Panc1 (cell line): ENCODE measurements at regions not wholly inside any gene's neighbourhood (a gene's known extent, or its start where the extent isn't known, plus 50 kb on each side); places are given as distances from the start of the nearest gene placed in this dataset.

Experiments used
- ATAC-seq: fragments of 200-7000 bp; cut with Tn5 transposase; 2 replicates; pipeline ENCODE4 v1.9.1; 2020; ENCODE audit warnings: mild to moderate bottlenecking, moderate library complexity
- BruUV-seq: library from RNA; stranded (reverse); fragments of 400-500 nt; replicated peaks from 2 replicates; lab custom pipeline; 2021; lab: Mats Ljungman, UMichigan
- CTCF ChIA-PET: fragments of 300-600 bp; sonication (Branson Sonifier 250); formaldehyde crosslinking; loops from one replicate; lab custom pipeline; 2022; ENCODE audit warnings: antibody characterized with exemption; lab: Charles Lee
- POLR2A ChIA-PET: fragments of 300-600 bp; sonication (Branson Sonifier 250); formaldehyde crosslinking; loops from one replicate; lab custom pipeline; 2022; ENCODE audit warnings: antibody characterized with exemption; lab: Charles Lee
- DNase-seq: peaks from one replicate; pipeline ENCODE4 v3.0.0-alpha.2; 2010; ENCODE audit warnings: low read depth, low spot score
- H3K27ac ChIP-seq: 2 replicates; pipeline ENCODE4 v1.5.1; 2011; ENCODE audit warnings: mild to moderate bottlenecking, low read length, inconsistent platforms
- H3K27me3 ChIP-seq: fragments of 200-500 bp; sonication (Bioruptor generic); 2 replicates; pipeline ENCODE4 v1.6.0; 2014; ENCODE audit warnings: low read length, inconsistent platforms; ENCODE audit not compliant: control insufficient read depth, insufficient read depth
- H3K36me3 ChIP-seq: fragments of 200-500 bp; sonication (Bioruptor generic); 2 replicates; pipeline ENCODE4 v1.5.1; 2014; ENCODE audit warnings: inconsistent platforms, mild to moderate bottlenecking, low read length, moderate library complexity; ENCODE audit not compliant: control insufficient read depth, insufficient read depth
- H3K4me1 ChIP-seq: 2 replicates; pipeline ENCODE4 v1.5.1; 2011; ENCODE audit warnings: inconsistent platforms, mild to moderate bottlenecking, low read length, moderate library complexity; ENCODE audit not compliant: control insufficient read depth, insufficient read depth
- H3K4me3 ChIP-seq, 2 experiments: 2 replicates each; pipeline ENCODE4 v1.5.1; 2011 to 2012; ENCODE audit warnings: low read depth in 2 of 2, low read length in 2 of 2, mild to moderate bottlenecking in 2 of 2, inconsistent platforms in 1 of 2, moderate library complexity in 1 of 2
- H3K9me3 ChIP-seq: fragments of 200-500 bp; sonication (Bioruptor generic); 2 replicates; pipeline ENCODE4 v1.5.1; 2014; ENCODE audit warnings: low read depth, mild to moderate bottlenecking, inconsistent platforms, low read length, moderate library complexity; ENCODE audit not compliant: control insufficient read depth, insufficient read depth
- POLR2AphosphoS5 ChIP-seq: IDR thresholded peaks from 2 replicates; pipeline ENCODE4 v1.6.1; 2012; ENCODE audit warnings: mild to moderate bottlenecking, low read depth, low read length, moderate library complexity
- SIN3A ChIP-seq: IDR thresholded peaks from 2 replicates; pipeline ENCODE4 v1.6.1; 2012; ENCODE audit warnings: low read depth, mild to moderate bottlenecking, low read length, moderate library complexity, borderline replicate concordance; ENCODE audit not compliant: insufficient read depth
- TCF7L2 ChIP-seq: IDR thresholded peaks from 2 replicates; pipeline ENCODE4 v1.6.1; 2011; ENCODE audit warnings: mild to moderate bottlenecking, low read depth, low read length, inconsistent platforms
- in situ Hi-C: cut with HindIII; loops from 2 replicates; pipeline ENCODE4 v1.10.0; 2016; ENCODE audit warnings: low sequenced_read_pairs, low pct_unique_long_range_greater_than_20kb
- intact Hi-C: fragments of 100-400 bp; cut with micrococcal nuclease; formaldehyde crosslinking; loops from one replicate; pipeline ENCODE4 v1.10.0; 2022; ENCODE audit not compliant: unreplicated experiment
- TF ChIP-seq, protein P1 (sequence below), 2 experiments: IDR thresholded peaks; 2 replicates each; pipeline ENCODE4 v1.6.1; 2011 to 2012; ENCODE audit warnings: low read depth in 2 of 2, control low read depth in 1 of 2, low read length in 1 of 2, mild to moderate bottlenecking in 1 of 2, moderate library complexity in 1 of 2; ENCODE audit not compliant: insufficient read depth in 1 of 2
- TF ChIP-seq, protein P2 (sequence below): fragments of 450-650 bp; IDR thresholded peaks from 2 replicates; pipeline ENCODE4 v1.5.1; 2017; ENCODE audit warnings: mild to moderate bottlenecking

DNA sequence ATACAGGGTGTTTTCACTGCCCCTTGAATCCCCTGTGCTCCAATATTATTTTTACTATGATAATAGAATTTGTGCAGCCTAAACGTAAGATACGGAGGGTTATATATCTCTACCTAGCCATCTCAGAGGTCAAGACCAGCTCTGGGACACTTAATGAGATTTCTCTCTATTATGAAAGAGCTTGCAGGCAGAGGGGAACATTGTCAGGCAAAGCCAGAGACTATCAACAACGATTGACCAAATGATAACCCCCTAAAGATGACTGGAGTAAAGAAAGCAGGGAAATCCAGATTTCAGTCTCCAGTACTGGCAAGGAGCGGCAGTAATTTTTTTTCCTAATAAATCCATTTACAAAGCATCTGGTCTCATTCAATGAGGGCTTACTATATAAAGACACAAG lies 59.8 kb upstream of the LPAR1 start:
- in situ Hi-C loops (no loop called here), intact Hi-C loops (no loop called here)
- ATAC-seq: no peak
- no peaks in the 10 kb centered on the region for H3K27me3 ChIP-seq
- ChIA-PET CTCF (no interaction called here), POLR2A (no interaction called here)
- H3K36me3 ChIP-seq: no peaks in the 10 kb centered on the region
- no peak for DNase-seq
- no peaks in the 10 kb centered on the region for H3K9me3 ChIP-seq
- H3K4me1 ChIP-seq: no peaks in the 10 kb centered on the region
- no peak for TF ChIP-seq SIN3A
- TF ChIP-seq, protein P1, sequence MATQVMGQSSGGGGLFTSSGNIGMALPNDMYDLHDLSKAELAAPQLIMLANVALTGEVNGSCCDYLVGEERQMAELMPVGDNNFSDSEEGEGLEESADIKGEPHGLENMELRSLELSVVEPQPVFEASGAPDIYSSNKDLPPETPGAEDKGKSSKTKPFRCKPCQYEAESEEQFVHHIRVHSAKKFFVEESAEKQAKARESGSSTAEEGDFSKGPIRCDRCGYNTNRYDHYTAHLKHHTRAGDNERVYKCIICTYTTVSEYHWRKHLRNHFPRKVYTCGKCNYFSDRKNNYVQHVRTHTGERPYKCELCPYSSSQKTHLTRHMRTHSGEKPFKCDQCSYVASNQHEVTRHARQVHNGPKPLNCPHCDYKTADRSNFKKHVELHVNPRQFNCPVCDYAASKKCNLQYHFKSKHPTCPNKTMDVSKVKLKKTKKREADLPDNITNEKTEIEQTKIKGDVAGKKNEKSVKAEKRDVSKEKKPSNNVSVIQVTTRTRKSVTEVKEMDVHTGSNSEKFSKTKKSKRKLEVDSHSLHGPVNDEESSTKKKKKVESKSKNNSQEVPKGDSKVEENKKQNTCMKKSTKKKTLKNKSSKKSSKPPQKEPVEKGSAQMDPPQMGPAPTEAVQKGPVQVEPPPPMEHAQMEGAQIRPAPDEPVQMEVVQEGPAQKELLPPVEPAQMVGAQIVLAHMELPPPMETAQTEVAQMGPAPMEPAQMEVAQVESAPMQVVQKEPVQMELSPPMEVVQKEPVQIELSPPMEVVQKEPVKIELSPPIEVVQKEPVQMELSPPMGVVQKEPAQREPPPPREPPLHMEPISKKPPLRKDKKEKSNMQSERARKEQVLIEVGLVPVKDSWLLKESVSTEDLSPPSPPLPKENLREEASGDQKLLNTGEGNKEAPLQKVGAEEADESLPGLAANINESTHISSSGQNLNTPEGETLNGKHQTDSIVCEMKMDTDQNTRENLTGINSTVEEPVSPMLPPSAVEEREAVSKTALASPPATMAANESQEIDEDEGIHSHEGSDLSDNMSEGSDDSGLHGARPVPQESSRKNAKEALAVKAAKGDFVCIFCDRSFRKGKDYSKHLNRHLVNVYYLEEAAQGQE (IDR thresholded peaks at IDR 0.05; ENCODE audit: insufficient read depth in 1 of 2, low read depth in 2 of 2, low read length in 1 of 2): no peak
- H3K4me3 ChIP-seq: no peak overlapping the region
- H3K27ac ChIP-seq: no peak overlapping the region
- BruUV-seq: no TSS peak

DNA sequence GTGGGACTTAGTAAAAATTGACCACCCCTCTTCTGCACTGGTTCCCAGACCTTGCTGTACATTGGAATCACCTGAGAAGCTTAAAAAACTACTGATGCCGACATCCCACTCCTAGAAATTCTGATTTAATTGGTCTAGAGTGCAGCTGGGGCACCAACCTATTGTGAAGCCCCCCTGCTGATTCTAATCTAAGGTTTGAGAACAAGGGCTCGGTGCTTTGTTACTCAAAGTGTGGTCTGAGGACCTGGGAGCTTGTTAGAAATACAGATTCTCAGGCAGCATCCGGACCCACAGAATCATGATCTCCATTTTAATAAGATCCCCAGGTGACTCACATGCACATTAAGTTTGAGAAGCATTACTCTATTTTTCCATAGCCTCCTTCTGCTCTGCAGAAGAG lies 57.8 kb upstream of the LPAR1 start:
- no peak for ATAC-seq
- no TSS peak for BruUV-seq

More for the DNA sequence above, 57.8 kb upstream of the LPAR1 start:
- Histone ChIP-seq H3K27ac (no peak overlapping the region), H3K27me3 (no peaks in the 10 kb centered on the region), H3K36me3 (no peaks in the 10 kb centered on the region), H3K4me1 (no peaks in the 10 kb centered on the region), H3K9me3 (no peaks in the 10 kb centered on the region), H3K4me3 (no peak overlapping the region)
- DNase-seq: no peak
- TF ChIP-seq POLR2AphosphoS5 (no peak), TCF7L2 (no peak), SIN3A (no peak)
- TF ChIP-seq, protein P1 (IDR thresholded peaks at IDR 0.05; ENCODE audit: insufficient read depth in 1 of 2, low read depth in 2 of 2, low read length in 1 of 2): no peak
- TF ChIP-seq, protein P2, sequence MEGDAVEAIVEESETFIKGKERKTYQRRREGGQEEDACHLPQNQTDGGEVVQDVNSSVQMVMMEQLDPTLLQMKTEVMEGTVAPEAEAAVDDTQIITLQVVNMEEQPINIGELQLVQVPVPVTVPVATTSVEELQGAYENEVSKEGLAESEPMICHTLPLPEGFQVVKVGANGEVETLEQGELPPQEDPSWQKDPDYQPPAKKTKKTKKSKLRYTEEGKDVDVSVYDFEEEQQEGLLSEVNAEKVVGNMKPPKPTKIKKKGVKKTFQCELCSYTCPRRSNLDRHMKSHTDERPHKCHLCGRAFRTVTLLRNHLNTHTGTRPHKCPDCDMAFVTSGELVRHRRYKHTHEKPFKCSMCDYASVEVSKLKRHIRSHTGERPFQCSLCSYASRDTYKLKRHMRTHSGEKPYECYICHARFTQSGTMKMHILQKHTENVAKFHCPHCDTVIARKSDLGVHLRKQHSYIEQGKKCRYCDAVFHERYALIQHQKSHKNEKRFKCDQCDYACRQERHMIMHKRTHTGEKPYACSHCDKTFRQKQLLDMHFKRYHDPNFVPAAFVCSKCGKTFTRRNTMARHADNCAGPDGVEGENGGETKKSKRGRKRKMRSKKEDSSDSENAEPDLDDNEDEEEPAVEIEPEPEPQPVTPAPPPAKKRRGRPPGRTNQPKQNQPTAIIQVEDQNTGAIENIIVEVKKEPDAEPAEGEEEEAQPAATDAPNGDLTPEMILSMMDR: no peak
- CTCF ChIA-PET: no interaction called here
- intact Hi-C loops: no loop called here
- in situ Hi-C loops: no loop called here
- POLR2A ChIA-PET: no interaction called here
